Type B pancreatic cell (in vitro differentiated cells): ENCODE measurements at regions not wholly inside any gene's neighbourhood (a gene's known extent, or its start where the extent isn't known, plus 50 kb on each side); places are given as distances from the start of the nearest gene placed in this dataset.

ENCODE experiments used
- DNase-seq: peaks from one replicate; pipeline ENCODE4 v3.0.0; 2021; ENCODE audit warnings: mixed read lengths; ENCODE audit not compliant: unreplicated experiment; ENCODE audit errors: extremely low spot score
- H3K27ac Mint-ChIP-seq: 2 replicates; pipeline ENCODE4 v1.8.0; 2021; ENCODE audit warnings: mild to moderate bottlenecking, mixed read lengths
- H3K27me3 Mint-ChIP-seq: 2 replicates; pipeline ENCODE4 v1.8.0; 2021; ENCODE audit warnings: mixed read lengths
- H3K36me3 Mint-ChIP-seq: 2 replicates; pipeline ENCODE4 v1.8.0; 2021; ENCODE audit warnings: mixed read lengths
- H3K4me1 Mint-ChIP-seq: one replicate; pipeline ENCODE4 v1.8.0; 2021; ENCODE audit warnings: mixed read lengths; ENCODE audit not compliant: unreplicated experiment
- H3K4me3 Mint-ChIP-seq: 2 replicates; pipeline ENCODE4 v1.8.0; 2021; ENCODE audit warnings: mild to moderate bottlenecking, mixed read lengths
- H3K9me3 Mint-ChIP-seq: 2 replicates; pipeline ENCODE4 v1.8.0; 2021; ENCODE audit warnings: mixed read lengths
- CTCF ChIP-seq: fragments of 200-600 bp; sonication (generic); conservative IDR thresholded peaks from 2 replicates; pipeline ENCODE4 v1.5.0; 2021; ENCODE audit warnings: antibody characterized with exemption, mild to moderate bottlenecking

- Mint-ChIP-seq H3K4me3 (no peak overlapping the region), H3K9me3 (no peaks in the 10 kb centered on the region), H3K4me1 (no peaks in the 10 kb centered on the region), H3K36me3 (no peaks in the 10 kb centered on the region), H3K27me3 (peaks cover 12% of the 10 kb centered on the region), H3K27ac (no peak overlapping the region)
- TF ChIP-seq CTCF: no peak
- no peak for DNase-seq
These were observed 247.4 kb upstream of the PODXL start for GRCh38 chr7:131803816-131804215.

GRCh38 chr7:131802195-131802864 lies 245.9 kb upstream of the PODXL start:
- no peaks in the 10 kb centered on the region for H3K4me1 Mint-ChIP-seq
- no peak overlapping the region for H3K4me3 Mint-ChIP-seq
- TF ChIP-seq CTCF: no peak
- H3K9me3 Mint-ChIP-seq: no peaks in the 10 kb centered on the region
- H3K27ac Mint-ChIP-seq: no peak overlapping the region
- peaks cover 13% of the 10 kb centered on the region for H3K27me3 Mint-ChIP-seq
- DNase-seq: no peak
- no peaks in the 10 kb centered on the region for H3K36me3 Mint-ChIP-seq

- DNase-seq: no peak
- Mint-ChIP-seq H3K36me3 (no peaks in the 10 kb centered on the region), H3K27ac (no peak overlapping the region), H3K9me3 (no peaks in the 10 kb centered on the region), H3K4me3 (no peak overlapping the region), H3K4me1 (no peaks in the 10 kb centered on the region), H3K27me3 (peaks cover 14% of the 10 kb centered on the region)
- TF ChIP-seq CTCF: no peak
These were observed 244.1 kb upstream of the PODXL start for GRCh38 chr7:131800531-131800930.

- no peaks in the 10 kb centered on the region for H3K36me3 Mint-ChIP-seq
- no peak overlapping the region for H3K27ac Mint-ChIP-seq
- no peak for DNase-seq
- peaks cover 20% of the 10 kb centered on the region for H3K27me3 Mint-ChIP-seq
- TF ChIP-seq CTCF: no peak
- H3K9me3 Mint-ChIP-seq: no peaks in the 10 kb centered on the region
- H3K4me3 Mint-ChIP-seq: no peak overlapping the region
- no peaks in the 10 kb centered on the region for H3K4me1 Mint-ChIP-seq
These were observed 243.6 kb upstream of the PODXL start for GRCh38 chr7:131800008-131800407.

GRCh38 chr7:131797841-131798240 lies 241.4 kb upstream of the PODXL start:
- H3K9me3 Mint-ChIP-seq: no peaks in the 10 kb centered on the region
- no peak overlapping the region for H3K27ac Mint-ChIP-seq
- no peaks in the 10 kb centered on the region for H3K4me1 Mint-ChIP-seq
- H3K4me3 Mint-ChIP-seq: no peak overlapping the region
- TF ChIP-seq CTCF: no peak
- no peaks in the 10 kb centered on the region for H3K36me3 Mint-ChIP-seq
- peaks cover 25% of the 10 kb centered on the region for H3K27me3 Mint-ChIP-seq
- DNase-seq: no peak

- DNase-seq: no peak
- H3K9me3 Mint-ChIP-seq: no peaks in the 10 kb centered on the region
- H3K36me3 Mint-ChIP-seq: no peaks in the 10 kb centered on the region
- peaks cover 25% of the 10 kb centered on the region for H3K27me3 Mint-ChIP-seq
- H3K27ac Mint-ChIP-seq: no peak overlapping the region
- no peaks in the 10 kb centered on the region for H3K4me1 Mint-ChIP-seq
- TF ChIP-seq CTCF: no peak
- H3K4me3 Mint-ChIP-seq: no peak overlapping the region
These were observed 239.0 kb upstream of the PODXL start for GRCh38 chr7:131795400-131795799.
